HCT116 (cell line): ENCODE measurements at regions not wholly inside any gene's neighbourhood (a gene's known extent, or its start where the extent isn't known, plus 50 kb on each side); places are given as distances from the start of the nearest gene placed in this dataset.

ENCODE experiments used
- ATAC-seq: fragments of 200-7000 bp; cut with Tn5 transposase; 2 replicates; pipeline ENCODE4 v1.9.1; 2020; ENCODE audit warnings: mild to moderate bottlenecking, moderate library complexity
- BruUV-seq: library from RNA; stranded (reverse); fragments of 400-500 nt; replicated peaks from 2 replicates; lab custom pipeline; 2021; lab: Mats Ljungman, UMichigan
- CTCF ChIA-PET: fragments of 300-600 bp; sonication (Branson Sonifier 250); formaldehyde crosslinking; loops from one replicate; lab custom pipeline; 2021; ENCODE audit warnings: antibody characterized with exemption; lab: Charles Lee
- POLR2A ChIA-PET: fragments of 300-600, 350-600 bp; sonication (Branson Sonifier 250); formaldehyde crosslinking; loops from one replicate; lab custom pipeline; 2021; ENCODE audit warnings: antibody characterized with exemption; lab: Charles Lee
- RAD21 ChIA-PET, 2 experiments: fragments of 300-600 bp; sonication (Branson Sonifier 250); formaldehyde crosslinking; loops; one replicate each; lab custom pipeline; 2023; ENCODE audit warnings: low total read pairs in 2 of 2; ENCODE audit not compliant: uncharacterized antibody in 2 of 2, unreplicated experiment in 2 of 2, low non-redundant PET in 1 of 2; lab: Charles Lee
- DNase-seq: peaks from one replicate; pipeline ENCODE4 v3.0.0-alpha.2; 2010; ENCODE audit warnings: low read depth, low spot score
- H2AFZ ChIP-seq: fragments of 200-600 bp; shearing (Covaris generic), sonication (generic); 2 replicates; pipeline ENCODE4 v1.6.1; 2017; ENCODE audit warnings: low read depth, mixed run types, mixed read lengths, antibody characterized with exemption, low read length; ENCODE audit not compliant: poor library complexity, severe bottlenecking
- H3K27ac ChIP-seq: 2 replicates; pipeline ENCODE4 v1.5.1; 2012; ENCODE audit warnings: low read depth, low read length
- H3K27me3 ChIP-seq: fragments of 200-600 bp; sonication (generic); 2 replicates; pipeline ENCODE4 v1.6.1; 2016; ENCODE audit warnings: mixed run types, low read length, mixed read lengths; ENCODE audit not compliant: insufficient read depth
- H3K36me3 ChIP-seq, 2 experiments: fragments of 200-500 bp in 1 of 2; fragments of 200-600 bp in 1 of 2; sonication (Bioruptor generic) in 1 of 2; sonication (generic) in 1 of 2; 2 replicates each; pipeline versions ENCODE4 v1.5.1 to v1.6.1; 2014 to 2016; ENCODE audit warnings: low read length in 2 of 2, inconsistent platforms in 1 of 2, mixed read lengths in 1 of 2, mixed run types in 1 of 2; ENCODE audit not compliant: insufficient read depth in 2 of 2, control insufficient read depth in 1 of 2
- H3K4me1 ChIP-seq, 2 experiments: fragments of 200-600 bp in 1 of 2; sonication (generic) in 1 of 2; 2 replicates each; pipeline versions ENCODE4 v1.5.1 to v1.6.1; 2012 to 2017; ENCODE audit warnings: low read length in 2 of 2, inconsistent platforms in 1 of 2, mild to moderate bottlenecking in 1 of 2, mixed read lengths in 1 of 2, mixed run types in 1 of 2, moderate library complexity in 1 of 2; ENCODE audit not compliant: insufficient read depth in 2 of 2, control insufficient read depth in 1 of 2
- H3K4me2 ChIP-seq: fragments of 200-600 bp; sonication (generic); 2 replicates; pipeline ENCODE4 v1.6.1; 2017; ENCODE audit warnings: mixed run types, low read length, mixed read lengths
- H3K4me3 ChIP-seq, 2 experiments: fragments of 200-600 bp in 1 of 2; sonication (generic) in 1 of 2; replicated peaks in 1 of 2; 2 replicates each; pipeline ENCODE4 v1.5.1; 2011 to 2016; ENCODE audit warnings: low read length in 2 of 2, control low read depth in 1 of 2, low read depth in 1 of 2, mild to moderate bottlenecking in 1 of 2, mixed read lengths in 1 of 2, mixed run types in 1 of 2
- H3K79me2 ChIP-seq: fragments of 200-600 bp; sonication (generic); 2 replicates; pipeline ENCODE4 v1.6.1; 2017; ENCODE audit warnings: mild to moderate bottlenecking, mixed run types, low read length, moderate library complexity, mixed read lengths; ENCODE audit not compliant: insufficient read depth
- H3K9ac ChIP-seq: fragments of 200-600 bp; sonication (generic); 2 replicates; pipeline ENCODE4 v1.6.1; 2016; ENCODE audit warnings: low read length, mixed read lengths
- H3K9me2 ChIP-seq: fragments of 200-600 bp; sonication (generic), shearing (Covaris generic); 2 replicates; pipeline ENCODE4 v1.6.1; 2017; ENCODE audit warnings: mixed run types, mild to moderate bottlenecking, moderate library complexity; ENCODE audit not compliant: insufficient read depth
- H3K9me3 ChIP-seq, 2 experiments: fragments of 200-500 bp in 1 of 2; fragments of 200-600 bp in 1 of 2; sonication (Bioruptor generic) in 1 of 2; sonication (generic) in 1 of 2; 2 replicates each; pipeline ENCODE4 v1.6.1; 2014 to 2017; ENCODE audit warnings: low read length in 2 of 2, mixed read lengths in 2 of 2, inconsistent platforms in 1 of 2, low read depth in 1 of 2, mild to moderate bottlenecking in 1 of 2, mixed run types in 1 of 2, moderate library complexity in 1 of 2; ENCODE audit not compliant: control insufficient read depth in 1 of 2, insufficient read depth in 1 of 2
- H4K20me1 ChIP-seq: fragments of 200-600 bp; sonication (generic), shearing (Covaris generic); 2 replicates; pipeline ENCODE4 v1.6.1; 2017; ENCODE audit warnings: mixed run types, mild to moderate bottlenecking, moderate library complexity; ENCODE audit not compliant: insufficient read depth
- CBX3 ChIP-seq: IDR thresholded peaks from 2 replicates; pipeline ENCODE4 v1.6.1; 2012; ENCODE audit warnings: low read depth
- EZH2 ChIP-seq: fragments of 200-600 bp; sonication (generic); IDR thresholded peaks from 2 replicates; pipeline ENCODE4 v1.6.1; 2017; ENCODE audit warnings: antibody characterized with exemption, mixed run types
- EZH2phosphoT487 ChIP-seq: fragments of 200-600 bp; IDR thresholded peaks from 2 replicates; pipeline ENCODE4 v1.6.1; 2018; ENCODE audit warnings: antibody characterized with exemption, borderline replicate concordance
- JUND ChIP-seq: IDR thresholded peaks from 2 replicates; pipeline ENCODE4 v1.6.1; 2012
- MAX ChIP-seq: IDR thresholded peaks from 2 replicates; pipeline ENCODE4 v1.6.1; 2012
- POLR2A ChIP-seq: IDR thresholded peaks from 2 replicates; pipeline ENCODE4 v1.7.0; 2011; ENCODE audit warnings: borderline replicate concordance; ENCODE audit not compliant: insufficient read depth, insufficient read length; ENCODE audit errors: extremely low read depth
- SRF ChIP-seq: IDR thresholded peaks from 2 replicates; pipeline ENCODE4 v1.6.1; 2012; ENCODE audit warnings: low read depth
- intact Hi-C: fragments of 100-400 bp; cut with micrococcal nuclease; formaldehyde crosslinking; loops from 2 replicates; pipeline ENCODE4 v1.10.0; 2022

- H2AFZ ChIP-seq, result no peak overlapping the region
- TF ChIP-seq SRF, result no peak
- no peak for TF ChIP-seq EZH2
- no peak overlapping the region for H3K4me3 ChIP-seq
- no peaks in the 10 kb centered on the region for H3K79me2 ChIP-seq
- H3K4me2 ChIP-seq, result no peak overlapping the region
- H3K9ac ChIP-seq, result no peak overlapping the region
- H3K36me3 ChIP-seq, result no peaks in the 10 kb centered on the region
- BruUV-seq, result no TSS peak
- peaks cover 10 to 28% of the 10 kb centered on the region in 2 experiments; a peak in 3 of 4 replicates for H3K9me3 ChIP-seq
- H3K27me3 ChIP-seq, result no peaks in the 10 kb centered on the region
- POLR2A ChIA-PET, result no interaction called here
- ATAC-seq (no peak), DNase-seq (no peak)
- no peaks in the 10 kb centered on the region for H4K20me1 ChIP-seq
- CTCF ChIA-PET, result no interaction called here
- intact Hi-C loops, result no loop called here
- H3K9me2 ChIP-seq, result no peaks in the 10 kb centered on the region
- no peaks in the 10 kb centered on the region for H3K4me1 ChIP-seq
- RAD21 ChIA-PET, result no interaction called here
- H3K27ac ChIP-seq, result no peak overlapping the region
These were observed 929.5 kb upstream of the ROBO1 start for GRCh38 chr3:80697291-80697690.

- Histone ChIP-seq H3K27ac (no peak overlapping the region), H3K79me2 (no peaks in the 10 kb centered on the region), H3K4me2 (no peak overlapping the region), H3K4me3 (no peak overlapping the region), H3K4me1 (no peaks in the 10 kb centered on the region), H3K9ac (no peak overlapping the region), H3K9me3 (peaks cover 10 to 31% of the 10 kb centered on the region in 2 experiments; a peak in 3 of 4 replicates), H3K9me2 (no peaks in the 10 kb centered on the region), H3K36me3 (no peaks in the 10 kb centered on the region), H4K20me1 (no peaks in the 10 kb centered on the region), H3K27me3 (no peaks in the 10 kb centered on the region), H2AFZ (no peak overlapping the region)
- TF ChIP-seq POLR2A, result no peak
- TF ChIP-seq JUND, result no peak
- no peak for TF ChIP-seq CBX3
- TF ChIP-seq EZH2phosphoT487, result no peak
- TF ChIP-seq MAX, result no peak
- TF ChIP-seq SRF, result no peak
- ATAC-seq (no peak), DNase-seq (no peak)
- CTCF ChIA-PET, result no interaction called here
- intact Hi-C loops, result no loop called here
- BruUV-seq, result no TSS peak
- POLR2A ChIA-PET, result no interaction called here
- RAD21 ChIA-PET, result no interaction called here
These were observed 928.5 kb upstream of the ROBO1 start for GRCh38 chr3:80696280-80696679.
